ENCODE measurements at regions not wholly inside any gene's neighbourhood (a gene's known extent, or its start where the extent isn't known, plus 50 kb on each side); places are given as distances from the start of the nearest gene placed in this dataset.

DNA sequence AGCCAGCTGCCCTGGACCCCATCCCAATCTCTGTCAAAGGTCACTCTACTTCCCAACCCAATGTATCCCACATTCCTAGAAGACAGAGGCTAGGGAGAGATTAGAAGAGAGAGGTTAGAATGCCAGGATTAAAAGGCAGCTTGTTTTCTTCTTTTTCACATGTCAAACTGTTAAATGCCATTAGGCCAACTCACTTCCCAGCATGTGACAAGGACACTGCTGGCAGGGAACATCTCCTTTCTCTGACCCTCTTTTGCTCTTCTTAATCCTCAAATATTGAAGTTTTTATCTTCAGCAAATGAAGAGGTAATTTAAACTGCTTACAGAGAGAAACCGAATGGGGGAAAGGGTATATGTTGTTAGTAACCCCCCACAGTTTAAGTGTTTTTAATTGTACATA lies 89.1 kb downstream of the BBS10 start:
- no peak for DNase-seq (ENCODE audit: low read depth, low spot score)

DNA sequence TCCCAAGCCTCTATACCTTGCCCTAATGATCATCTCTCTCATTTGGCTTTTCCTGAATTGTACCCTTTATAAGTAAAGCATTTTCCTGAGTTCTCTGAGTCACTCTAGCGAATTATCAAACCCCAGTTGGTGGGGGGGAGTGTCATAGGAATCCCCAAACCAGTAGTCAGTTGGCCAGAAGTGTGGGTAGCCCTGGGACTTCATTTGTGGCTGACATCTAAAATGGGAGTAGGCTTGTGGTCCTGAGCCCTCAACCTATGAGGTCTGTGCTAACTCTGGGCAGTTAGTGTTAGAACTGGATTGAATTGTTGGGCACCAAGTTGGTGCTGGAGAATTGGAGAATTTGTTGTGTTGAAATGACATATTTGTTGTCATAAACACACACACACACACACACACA lies 91.3 kb downstream of the BBS10 start:
- DNase-seq (ENCODE audit: low read depth, low spot score), result no peak

DNA sequence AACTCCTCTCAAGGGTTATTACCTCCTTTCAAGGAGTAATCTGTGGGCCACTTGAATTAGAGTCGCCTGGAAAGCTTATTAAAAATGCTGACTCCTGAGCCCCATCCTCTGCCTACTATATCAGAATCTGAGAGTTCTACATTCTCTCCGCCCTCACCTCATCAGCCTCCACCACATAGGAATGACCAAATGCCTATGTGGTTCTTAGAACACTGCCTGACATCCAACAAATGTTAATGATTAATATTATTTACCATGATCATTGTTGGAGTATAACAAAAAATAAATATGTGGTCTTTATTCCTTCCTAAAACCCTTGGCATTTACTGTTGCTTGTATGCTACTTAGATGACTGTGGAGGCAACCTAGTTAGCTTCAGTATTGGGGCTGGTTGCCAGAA lies 91.9 kb downstream of the BBS10 start:
- DNase-seq (ENCODE audit: low read depth, low spot score), result no peak

DNA sequence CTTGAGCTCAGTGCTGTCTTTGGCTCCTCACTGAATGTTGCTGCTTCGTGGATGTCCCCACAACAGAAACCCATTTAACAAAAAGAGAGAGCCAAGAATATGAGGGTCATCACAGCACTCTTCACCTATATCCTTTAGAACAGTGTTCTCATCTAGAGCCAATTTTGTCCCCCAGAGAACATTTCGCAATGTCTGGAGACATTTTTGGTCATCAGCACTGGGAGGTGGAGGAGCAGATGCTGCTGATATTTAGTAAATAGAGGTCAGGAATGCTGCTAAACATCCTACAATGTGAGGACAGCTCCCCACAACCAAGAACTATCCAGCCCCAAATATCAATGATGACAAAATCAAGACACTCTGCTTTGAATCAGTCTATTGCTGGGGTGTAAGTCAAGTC lies 92.5 kb downstream of the BBS10 start:
- no peak for DNase-seq (ENCODE audit: low read depth, low spot score)

DNA sequence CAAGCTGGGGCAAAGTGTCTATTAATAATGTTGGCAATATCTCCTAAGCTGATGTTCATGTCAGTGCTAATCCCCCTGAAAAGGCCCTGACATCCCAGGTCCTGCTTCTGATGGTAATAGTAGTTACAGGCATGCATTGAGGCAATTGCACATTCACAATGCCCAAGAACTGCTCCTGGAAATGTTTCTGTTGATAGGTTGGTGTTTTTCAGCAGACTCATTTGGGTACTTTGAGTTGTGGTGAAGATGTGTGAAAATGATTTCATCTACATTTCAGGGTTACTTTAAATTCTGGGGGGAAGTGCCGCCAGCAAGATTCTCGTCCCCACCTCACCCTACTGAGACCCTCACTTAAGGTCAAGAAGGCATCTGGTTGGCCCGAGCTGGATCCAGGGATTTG lies 92.9 kb downstream of the BBS10 start:
- no peak for DNase-seq (ENCODE audit: low read depth, low spot score)

DNA sequence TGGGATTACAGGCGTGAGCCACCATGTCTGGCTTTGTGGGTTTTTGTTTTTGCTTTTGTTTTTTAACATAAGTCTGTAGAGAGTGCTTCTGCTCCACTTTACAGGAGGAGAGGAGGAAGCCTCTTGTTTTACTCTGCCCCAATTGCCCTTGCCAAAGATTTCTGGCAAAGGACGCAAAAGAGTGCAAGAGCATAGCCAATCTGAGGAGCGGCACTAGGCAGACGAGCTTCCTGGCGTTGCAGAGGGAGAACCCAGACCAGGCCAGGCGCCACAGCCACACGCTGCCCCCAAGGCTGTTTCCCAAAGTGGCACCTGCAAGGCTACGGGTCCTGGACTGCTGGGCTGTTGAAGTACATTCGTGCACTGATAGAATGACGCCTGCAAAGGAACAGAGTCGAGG lies 96.2 kb downstream of the BBS10 start:
- no peak for DNase-seq (ENCODE audit: low read depth, low spot score)

DNA sequence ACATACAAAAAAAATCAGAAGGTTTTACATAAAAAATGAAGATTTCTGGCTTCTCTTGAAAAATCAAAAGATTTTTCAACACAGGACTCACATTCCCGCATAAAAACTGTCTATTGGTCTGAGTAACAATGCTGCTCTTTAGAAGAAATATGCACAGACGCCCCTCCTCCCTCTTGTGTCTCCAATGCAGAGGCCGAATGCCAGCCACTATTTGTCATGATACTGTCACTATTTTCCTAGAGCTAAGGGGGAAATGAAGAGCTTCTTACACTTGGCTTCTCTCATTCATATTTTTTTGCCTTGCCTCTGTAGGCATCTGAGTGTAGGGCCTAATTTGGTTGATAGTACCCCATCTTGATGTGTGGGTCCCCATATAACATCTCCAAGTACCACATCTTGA lies 98.0 kb downstream of the BBS10 start:
- no peak for DNase-seq (ENCODE audit: low read depth, low spot score)

DNA sequence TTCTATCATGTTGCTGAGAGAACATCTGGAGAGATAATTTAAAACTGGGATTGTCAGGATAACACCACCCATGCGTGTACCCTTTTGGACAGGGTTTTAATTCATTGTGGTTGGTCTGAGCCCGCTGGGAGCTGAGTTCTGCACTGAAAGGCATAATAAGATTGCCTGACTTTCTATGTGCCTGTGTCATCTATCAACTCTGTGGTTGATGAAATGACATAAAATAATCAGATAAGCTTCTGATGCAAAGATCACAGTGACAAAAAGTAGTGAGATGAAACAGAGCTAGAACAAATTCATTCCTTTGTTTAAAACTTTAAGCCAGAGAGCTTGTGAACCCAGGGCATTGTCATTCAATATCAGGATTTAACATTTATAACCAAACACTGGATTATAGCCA lies 98.7 kb downstream of the BBS10 start:
- DNase-seq (ENCODE audit: low read depth, low spot score), result no peak

DNA sequence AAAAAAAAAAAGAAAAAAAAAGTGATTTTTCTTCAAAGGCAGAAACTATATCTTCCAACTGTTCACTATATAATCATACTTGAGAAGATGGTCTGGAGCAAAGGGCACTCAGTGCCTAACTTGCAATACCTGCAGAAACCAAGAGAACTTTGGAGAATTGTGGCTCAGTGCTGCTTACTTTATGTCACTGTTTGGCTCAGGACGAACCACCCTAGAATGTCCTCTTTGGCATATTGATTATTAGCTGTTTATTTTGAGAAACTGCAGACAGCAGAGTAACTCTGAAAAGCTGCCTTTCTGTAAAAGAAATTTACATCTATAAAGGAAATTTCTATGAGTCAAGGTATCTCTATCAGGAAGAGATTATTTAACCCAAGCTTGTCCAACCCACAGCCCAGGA lies 100.2 kb downstream of the BBS10 start:
- DNase-seq (ENCODE audit: low read depth, low spot score), result no peak

DNA sequence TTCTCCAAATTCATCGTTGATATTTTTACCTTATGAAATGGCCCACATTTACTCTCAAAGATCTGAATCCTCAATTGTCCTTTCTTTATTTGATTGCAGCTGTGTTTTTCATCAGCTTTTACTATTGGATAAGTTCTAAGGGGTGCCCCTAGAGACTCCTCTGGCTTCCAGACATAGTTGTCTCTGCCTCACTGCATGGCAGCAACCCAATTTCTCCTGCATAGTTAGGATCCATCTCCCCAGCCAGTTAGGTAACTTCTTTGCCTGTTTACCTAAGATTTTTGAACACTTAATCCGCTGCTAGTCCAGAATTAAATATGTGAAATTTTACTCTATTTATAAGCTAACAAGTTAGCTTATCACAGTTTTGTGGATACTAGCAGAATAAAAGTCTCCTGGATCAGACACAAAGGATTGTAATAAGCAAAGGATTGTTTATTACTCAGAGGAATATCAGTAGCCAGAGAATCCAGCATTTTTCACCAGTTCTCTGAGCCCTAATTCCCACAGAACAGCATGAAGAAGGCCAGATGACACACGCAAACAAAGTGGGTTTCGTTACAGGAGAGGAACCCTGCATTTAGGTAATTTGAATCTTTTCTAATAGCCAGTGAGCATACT lies 101.1 kb downstream of the BBS10 start:
- DNase-seq (ENCODE audit: low read depth, low spot score), result no peak

DNA sequence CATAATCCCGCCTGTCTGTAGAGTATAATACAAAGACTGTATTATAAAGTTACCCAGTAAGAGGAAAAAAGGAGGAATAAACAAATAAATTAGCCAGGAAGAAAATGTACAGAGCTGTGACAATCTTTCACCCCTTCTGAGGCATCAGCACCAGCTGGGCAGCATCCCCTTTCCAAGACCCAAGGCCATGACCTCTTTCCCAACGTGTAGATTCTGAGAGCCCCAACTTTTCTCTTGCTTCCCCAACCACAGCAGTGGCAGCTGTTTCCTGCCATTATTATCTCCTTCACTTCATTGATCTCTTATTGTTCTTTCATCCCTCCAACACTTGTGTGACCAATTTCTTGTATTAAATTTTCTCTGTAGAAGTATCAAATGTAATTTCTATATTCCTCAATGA lies 101.6 kb downstream of the BBS10 start:
- DNase-seq (ENCODE audit: low read depth, low spot score), result no peak

DNA sequence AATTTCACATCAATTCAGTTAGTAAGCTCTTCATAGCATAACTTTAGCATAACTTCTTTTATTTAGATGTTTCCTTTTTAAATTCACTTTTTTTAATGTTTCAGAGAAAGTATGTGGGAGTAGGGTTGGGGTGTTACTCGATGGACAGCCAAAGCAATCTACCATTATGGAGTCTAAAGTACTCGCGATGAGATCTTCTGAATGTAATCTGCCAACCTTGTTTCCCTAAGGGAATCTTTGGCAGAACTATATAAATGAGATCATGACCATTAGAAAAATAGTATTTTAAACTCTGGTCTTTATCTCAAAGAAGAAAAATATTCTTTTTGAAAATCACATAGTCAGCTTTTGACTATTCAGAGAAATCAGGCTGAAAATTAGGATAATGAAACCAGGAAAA lies 103.9 kb downstream of the BBS10 start:
- no peak for DNase-seq (ENCODE audit: low read depth, low spot score)

DNA sequence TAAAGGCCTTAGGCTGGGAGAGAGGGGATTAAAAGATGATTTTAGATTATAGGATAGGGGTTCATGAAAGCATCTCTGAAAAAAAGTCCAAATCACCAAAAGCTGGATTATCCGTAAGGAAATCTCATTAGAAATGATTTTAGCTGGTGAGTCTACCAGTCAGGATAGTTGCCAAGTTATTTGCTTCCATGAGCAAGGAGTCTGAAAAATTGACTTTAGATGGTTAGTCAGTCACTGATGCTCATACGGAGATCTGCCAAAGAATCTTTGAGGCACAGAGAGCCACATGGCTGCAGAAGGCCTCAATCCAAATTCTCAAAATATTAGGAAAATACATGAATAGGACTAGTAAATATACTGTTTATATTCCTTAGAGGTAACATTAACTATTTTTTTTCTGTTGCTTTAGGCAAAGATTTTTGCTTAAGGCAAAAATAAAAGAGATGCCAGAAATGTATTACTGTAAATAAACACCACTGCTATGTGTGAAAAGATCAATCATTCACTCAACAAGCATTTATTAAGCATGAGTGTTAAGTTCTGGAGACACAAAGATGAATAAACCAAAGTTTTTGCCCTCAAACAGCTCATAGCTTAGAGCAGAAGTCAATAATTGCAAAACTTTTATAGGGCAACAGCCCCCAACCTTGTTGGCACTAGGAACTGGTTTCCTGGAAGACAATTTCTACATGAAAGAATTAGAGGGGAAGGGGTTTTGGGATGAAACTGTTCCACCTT lies 105.2 kb downstream of the BBS10 start:
- DNase-seq (ENCODE audit: low read depth, low spot score), result no peak

DNA sequence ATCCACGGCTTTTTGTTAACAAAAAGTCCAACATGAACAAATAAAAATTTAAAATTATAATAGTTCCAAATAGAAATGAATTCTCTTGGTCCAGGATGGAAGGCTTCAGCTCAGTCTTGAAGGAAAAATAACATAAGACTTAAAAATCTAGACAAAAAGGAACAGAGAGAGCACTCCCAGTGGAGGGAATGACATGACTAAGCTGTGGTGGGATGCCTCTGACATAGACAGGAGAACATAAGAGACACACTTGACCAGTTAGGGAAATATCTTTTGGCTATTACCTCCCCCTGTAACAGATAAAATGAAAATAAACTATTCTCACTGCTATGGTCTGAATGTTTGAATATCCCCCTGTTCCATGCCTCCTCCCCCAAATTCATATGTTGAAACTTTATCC lies 106.8 kb downstream of the BBS10 start:
- no peak for DNase-seq (ENCODE audit: low read depth, low spot score)

DNA sequence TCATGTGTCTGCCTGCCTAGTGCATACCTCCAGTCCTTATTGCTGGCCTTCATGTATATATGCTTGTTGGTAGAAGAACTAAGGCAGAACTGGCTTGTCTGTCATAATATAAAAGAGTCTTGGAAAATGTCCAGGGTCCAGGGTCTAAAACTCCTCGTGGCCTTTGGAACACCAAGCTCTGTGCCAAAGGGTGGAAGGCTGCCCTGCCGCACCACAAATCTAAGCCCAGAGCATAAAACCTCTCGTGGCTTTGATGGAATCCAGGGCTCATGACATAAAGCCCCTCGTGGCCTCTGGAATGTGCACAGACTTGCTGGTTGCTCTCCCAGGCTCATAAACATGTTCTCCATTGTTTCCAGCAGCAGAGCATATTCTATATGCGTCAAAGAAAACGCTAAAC lies 107.9 kb downstream of the BBS10 start:
- no peak for DNase-seq (ENCODE audit: low read depth, low spot score)

DNA sequence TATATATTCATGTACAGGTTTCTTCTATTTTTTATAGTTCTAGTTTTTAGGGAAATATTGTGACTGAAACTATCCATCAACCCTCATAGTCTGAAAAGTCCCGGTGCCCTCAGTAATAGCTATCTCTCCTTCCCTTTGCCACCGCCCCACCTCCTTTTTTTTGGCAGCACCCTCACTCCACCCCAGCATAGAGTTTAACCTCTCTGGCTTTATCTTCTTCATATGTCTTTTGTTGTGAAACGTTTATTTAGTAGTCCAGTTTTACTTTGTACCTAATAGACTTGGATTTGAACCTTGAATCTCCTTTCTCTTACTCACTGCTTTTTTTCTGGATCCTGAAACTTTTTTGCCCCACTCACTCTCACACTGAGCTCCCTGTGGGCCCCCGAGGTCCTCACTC lies 109.5 kb downstream of the BBS10 start:
- DNase-seq (ENCODE audit: low read depth, low spot score), result no peak

DNA sequence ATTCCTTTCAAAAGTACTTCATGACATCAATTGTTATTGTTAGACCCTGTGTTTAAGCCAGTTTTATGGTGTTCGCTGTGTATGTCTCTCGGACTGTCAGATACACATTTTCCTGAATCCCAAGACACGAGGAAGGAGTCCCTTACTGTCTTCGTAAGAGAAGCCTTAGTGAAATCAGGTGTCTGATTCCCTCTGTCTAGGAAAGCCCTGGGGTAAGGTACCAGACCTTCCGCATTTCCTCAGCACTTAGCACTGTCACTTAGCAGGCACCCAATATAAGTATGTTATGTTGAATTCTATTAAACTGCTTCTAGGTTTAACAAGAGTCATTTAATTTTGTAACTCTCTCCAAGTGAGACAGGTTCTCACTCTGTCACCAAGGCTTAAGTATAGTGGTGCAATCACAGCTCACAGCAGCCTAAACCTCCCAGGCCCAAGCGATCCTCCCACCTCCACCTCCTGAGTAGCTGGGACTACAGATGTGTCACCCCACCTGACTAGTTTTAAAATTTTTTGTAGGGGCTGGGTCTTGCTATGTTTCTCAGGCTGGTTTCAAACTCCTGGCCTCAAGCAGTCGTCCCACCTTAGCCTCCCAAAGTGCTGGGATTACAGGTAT lies 111.0 kb downstream of the BBS10 start:
- no peak for DNase-seq (ENCODE audit: low read depth, low spot score)

DNA sequence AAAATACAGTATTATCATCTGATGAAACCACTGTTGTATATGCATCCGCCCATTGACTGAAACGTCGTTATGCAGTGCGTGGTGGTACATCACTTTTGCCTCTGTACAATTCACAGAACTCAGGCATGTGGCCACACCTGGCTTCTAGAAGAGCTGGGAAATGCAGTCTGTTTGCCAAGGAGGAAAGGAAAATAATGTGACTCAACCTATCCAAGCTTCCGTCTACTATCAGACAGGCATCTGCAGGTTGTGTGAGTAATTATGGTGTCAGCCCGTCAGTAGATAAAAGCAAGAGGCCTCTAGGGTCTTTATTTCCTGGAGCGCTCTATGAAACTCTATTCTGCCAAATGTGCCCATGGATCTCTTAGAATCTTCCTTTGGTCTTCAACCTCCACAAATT lies 111.6 kb downstream of the BBS10 start:
- no peak for DNase-seq (ENCODE audit: low read depth, low spot score)

DNA sequence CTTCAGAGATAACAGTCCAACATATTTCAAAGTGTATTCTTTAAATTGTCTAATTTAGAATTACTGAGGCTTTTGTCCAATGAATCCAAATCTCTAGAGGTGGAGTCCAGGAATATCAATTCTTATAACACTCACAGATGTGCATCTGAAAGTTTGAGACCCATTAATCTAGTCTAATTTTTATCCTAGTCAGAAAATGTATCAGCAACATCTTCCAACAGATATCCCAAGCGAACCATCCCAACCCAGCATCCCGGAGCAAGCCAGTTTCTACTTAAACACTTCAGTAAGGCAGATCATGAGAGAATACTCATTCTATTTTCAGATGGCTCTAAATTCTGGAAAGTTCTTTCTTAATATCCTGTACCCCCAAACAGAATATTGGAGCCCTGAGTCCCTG lies 113.5 kb downstream of the BBS10 start:
- no peak for DNase-seq (ENCODE audit: low read depth, low spot score)

DNA sequence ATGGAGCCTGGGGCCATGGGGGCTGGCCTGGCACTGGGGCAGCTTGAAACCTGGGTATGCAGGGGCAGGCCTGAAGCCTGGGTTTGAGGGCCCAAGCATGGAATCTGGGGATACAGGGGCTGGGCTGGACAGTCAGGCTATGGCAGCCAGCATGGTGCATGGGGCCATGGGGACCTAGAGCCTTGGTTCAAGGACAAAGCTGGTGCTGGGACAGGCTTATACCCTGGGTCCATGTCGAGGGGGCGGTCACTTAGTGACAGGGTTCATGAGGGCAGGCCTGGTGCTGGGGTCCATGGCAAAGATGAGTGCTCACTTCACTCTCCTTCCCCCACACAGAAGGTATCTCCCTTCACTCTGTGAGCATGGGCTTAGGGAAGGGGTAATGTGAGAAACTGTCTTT lies 116.2 kb downstream of the BBS10 start:
- no peak for DNase-seq (ENCODE audit: low read depth, low spot score)

DNA sequence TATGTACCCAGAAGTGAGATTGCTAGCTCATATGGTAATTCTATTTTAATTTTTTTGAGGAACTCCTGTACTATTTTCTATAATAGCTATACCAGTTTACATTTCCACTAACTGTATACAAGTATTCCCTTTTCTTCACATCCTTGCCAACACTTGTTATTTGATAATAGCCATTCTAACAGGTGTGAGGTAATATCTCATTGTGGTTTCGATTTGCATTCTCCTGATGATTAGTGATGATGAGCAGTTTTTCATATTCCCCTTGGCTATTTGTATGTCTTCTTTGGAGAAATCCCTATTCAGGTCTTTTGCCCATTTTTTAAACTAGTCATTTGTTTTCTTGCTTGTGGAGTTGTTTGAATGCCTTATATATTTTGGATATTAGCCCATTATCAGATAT lies 121.3 kb downstream of the BBS10 start:
- DNase-seq (ENCODE audit: low read depth, low spot score), result no peak

DNA sequence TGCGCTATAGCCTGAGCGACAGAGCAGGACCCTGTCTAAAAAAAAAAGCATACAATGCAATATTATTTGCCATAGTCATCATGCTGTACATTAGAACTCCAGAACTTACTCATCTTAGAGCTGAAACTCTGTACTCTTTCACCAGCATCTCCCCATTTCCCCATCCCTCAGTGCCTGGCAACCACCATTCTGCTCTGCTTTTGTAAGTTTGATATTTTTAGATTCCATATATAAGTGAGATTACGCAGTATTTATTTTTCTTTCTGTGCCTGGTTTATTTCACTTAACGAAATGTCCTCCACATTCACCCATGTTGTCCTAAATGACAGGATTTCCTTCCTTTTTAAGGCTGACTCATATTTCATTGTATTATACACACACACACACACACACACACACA lies 121.8 kb downstream of the BBS10 start:
- no peak for DNase-seq (ENCODE audit: low read depth, low spot score)

DNA sequence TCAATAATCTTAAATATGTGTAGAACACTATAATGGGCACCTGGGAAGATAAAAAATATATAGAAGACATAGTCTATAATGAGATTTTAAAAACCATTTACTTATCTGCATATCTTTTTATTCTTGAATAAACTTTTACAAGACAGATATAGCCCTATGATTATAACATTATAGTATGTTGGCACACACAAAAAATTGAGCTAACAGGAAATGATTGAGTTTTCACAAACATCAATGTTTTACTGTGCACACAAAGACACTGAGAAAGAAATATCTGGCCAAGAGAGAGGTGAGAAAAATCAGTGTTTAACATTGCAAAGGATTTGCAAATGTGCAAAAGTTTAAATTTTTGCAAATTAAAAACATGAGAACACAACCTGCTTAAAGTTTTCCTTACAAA lies 124.3 kb downstream of the BBS10 start:
- DNase-seq (ENCODE audit: low read depth, low spot score), result no peak
